ENCODE measurements at regions not wholly inside any gene's neighbourhood (a gene's known extent, or its start where the extent isn't known, plus 50 kb on each side); places are given as distances from the start of the nearest gene placed in this dataset.

DNA sequence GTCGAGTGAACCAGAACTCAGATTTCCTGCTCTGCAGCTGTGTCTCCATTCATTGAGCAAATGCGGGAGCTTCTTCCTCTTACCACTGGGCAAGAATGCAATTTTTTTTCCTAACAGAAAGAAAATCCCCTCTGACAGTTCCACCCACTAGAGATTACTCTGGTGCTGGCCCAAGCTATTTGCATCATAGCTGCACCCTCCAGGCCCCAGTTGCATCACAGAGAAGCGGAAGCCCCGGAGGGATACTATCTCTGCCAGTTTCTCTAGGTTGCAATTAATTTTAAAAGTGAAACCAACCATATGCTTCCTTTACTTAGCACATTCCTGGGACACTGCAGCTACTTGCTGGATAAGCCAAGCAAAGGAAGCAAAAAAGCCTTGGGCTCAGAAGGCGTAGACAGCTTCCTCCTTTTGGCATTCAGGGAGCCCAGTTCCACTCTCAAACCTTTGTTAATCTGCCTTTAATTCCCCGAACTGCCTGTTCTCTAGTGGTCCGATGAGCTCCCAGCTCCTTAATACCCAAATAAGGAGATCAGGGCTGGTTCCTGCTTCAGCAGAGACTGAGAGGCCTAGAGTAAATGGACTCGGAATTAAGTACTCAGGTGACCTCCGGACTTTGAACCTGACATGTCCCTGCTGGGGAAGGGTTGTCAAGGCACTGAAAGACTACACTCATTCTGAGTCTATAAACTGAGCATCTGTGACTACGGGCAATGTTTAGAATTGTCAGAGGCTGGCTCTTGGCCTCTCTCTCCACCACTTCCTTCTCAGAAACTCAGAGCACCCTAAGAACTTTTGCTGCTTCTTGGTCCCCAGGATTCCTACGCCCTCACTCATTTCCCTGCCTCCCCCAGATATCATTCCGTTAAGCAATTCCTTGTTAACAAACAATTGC, 72.5 kb upstream of the TNFSF18 start:
- TF ChIP-seq, protein P1, sequence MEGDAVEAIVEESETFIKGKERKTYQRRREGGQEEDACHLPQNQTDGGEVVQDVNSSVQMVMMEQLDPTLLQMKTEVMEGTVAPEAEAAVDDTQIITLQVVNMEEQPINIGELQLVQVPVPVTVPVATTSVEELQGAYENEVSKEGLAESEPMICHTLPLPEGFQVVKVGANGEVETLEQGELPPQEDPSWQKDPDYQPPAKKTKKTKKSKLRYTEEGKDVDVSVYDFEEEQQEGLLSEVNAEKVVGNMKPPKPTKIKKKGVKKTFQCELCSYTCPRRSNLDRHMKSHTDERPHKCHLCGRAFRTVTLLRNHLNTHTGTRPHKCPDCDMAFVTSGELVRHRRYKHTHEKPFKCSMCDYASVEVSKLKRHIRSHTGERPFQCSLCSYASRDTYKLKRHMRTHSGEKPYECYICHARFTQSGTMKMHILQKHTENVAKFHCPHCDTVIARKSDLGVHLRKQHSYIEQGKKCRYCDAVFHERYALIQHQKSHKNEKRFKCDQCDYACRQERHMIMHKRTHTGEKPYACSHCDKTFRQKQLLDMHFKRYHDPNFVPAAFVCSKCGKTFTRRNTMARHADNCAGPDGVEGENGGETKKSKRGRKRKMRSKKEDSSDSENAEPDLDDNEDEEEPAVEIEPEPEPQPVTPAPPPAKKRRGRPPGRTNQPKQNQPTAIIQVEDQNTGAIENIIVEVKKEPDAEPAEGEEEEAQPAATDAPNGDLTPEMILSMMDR (IDR thresholded peaks at IDR 0.05), result no peak
- no peak for TF ChIP-seq EZH2 (IDR thresholded peaks at IDR 0.05)
